ENCODE measurements at regions not wholly inside any gene's neighbourhood (a gene's known extent, or its start where the extent isn't known, plus 50 kb on each side); places are given as distances from the start of the nearest gene placed in this dataset.

- no peaks in the 10 kb centered on the region for H3K27me3 ChIP-seq (ENCODE audit: low read depth, low read length)
- no peaks in the 10 kb centered on the region for H3K9me3 ChIP-seq (ENCODE audit: control insufficient read depth in 1 of 2, low read length in 2 of 2)
- no peak overlapping the region for H3K27ac ChIP-seq (ENCODE audit: low read length)
- H3K4me3 ChIP-seq (ENCODE audit: low read depth in 1 of 2, low read length in 2 of 2) = no peak overlapping the region
- peaks cover 0 to 7% of the 10 kb centered on the region in 2 donors for H3K4me1 ChIP-seq (ENCODE audit: control insufficient read depth in 1 of 2, insufficient read depth in 2 of 2, low read length in 2 of 2)
- H3K36me3 ChIP-seq (ENCODE audit: control insufficient read depth in 1 of 2, insufficient read depth in 2 of 2, low read length in 2 of 2) = no peaks in the 10 kb centered on the region
These were observed 174.7 kb upstream of the ALG10B start for GRCh38 chr12:38141861-38142260.

- no peak overlapping the region for H3K4me3 ChIP-seq (ENCODE audit: low read depth in 1 of 2, low read length in 2 of 2)
- no peaks in the 10 kb centered on the region for H3K9me3 ChIP-seq (ENCODE audit: control insufficient read depth in 1 of 2, low read length in 2 of 2)
- H3K4me1 ChIP-seq (ENCODE audit: control insufficient read depth in 1 of 2, insufficient read depth in 2 of 2, low read length in 2 of 2) = peaks cover 0 to 6% of the 10 kb centered on the region in 2 donors
These were observed 173.6 kb upstream of the ALG10B start for GRCh38 chr12:38142974-38143373.

GRCh38 chr12:38144049-38144448, 172.5 kb upstream of the ALG10B start:
- Histone ChIP-seq H3K27me3 (ENCODE audit: low read depth, low read length) (no peaks in the 10 kb centered on the region), H3K4me3 (ENCODE audit: low read depth in 1 of 2, low read length in 2 of 2) (no peak overlapping the region), H3K9me3 (ENCODE audit: control insufficient read depth in 1 of 2, low read length in 2 of 2) (no peaks in the 10 kb centered on the region), H3K36me3 (ENCODE audit: control insufficient read depth in 1 of 2, insufficient read depth in 2 of 2, low read length in 2 of 2) (no peaks in the 10 kb centered on the region), H3K27ac (ENCODE audit: low read length) (no peak overlapping the region), H3K4me1 (ENCODE audit: control insufficient read depth in 1 of 2, insufficient read depth in 2 of 2, low read length in 2 of 2) (no peaks in the 10 kb centered on the region)

More at GRCh38 chr12:38142974-38143373, 173.6 kb upstream of the ALG10B start:
- no peaks in the 10 kb centered on the region for H3K36me3 ChIP-seq (ENCODE audit: control insufficient read depth in 1 of 2, insufficient read depth in 2 of 2, low read length in 2 of 2)
- no peaks in the 10 kb centered on the region for H3K27me3 ChIP-seq (ENCODE audit: low read depth, low read length)
- no peak overlapping the region for H3K27ac ChIP-seq (ENCODE audit: low read length)

GRCh38 chr12:38144601-38145436, 171.8 kb upstream of the ALG10B start:
- Histone ChIP-seq H3K27ac (ENCODE audit: low read length) (no peak overlapping the region), H3K36me3 (ENCODE audit: control insufficient read depth in 1 of 2, insufficient read depth in 2 of 2, low read length in 2 of 2) (no peaks in the 10 kb centered on the region), H3K27me3 (ENCODE audit: low read depth, low read length) (no peaks in the 10 kb centered on the region), H3K4me3 (ENCODE audit: low read depth in 1 of 2, low read length in 2 of 2) (no peak overlapping the region), H3K9me3 (ENCODE audit: control insufficient read depth in 1 of 2, low read length in 2 of 2) (no peaks in the 10 kb centered on the region), H3K4me1 (ENCODE audit: control insufficient read depth in 1 of 2, insufficient read depth in 2 of 2, low read length in 2 of 2) (no peaks in the 10 kb centered on the region)

DNA sequence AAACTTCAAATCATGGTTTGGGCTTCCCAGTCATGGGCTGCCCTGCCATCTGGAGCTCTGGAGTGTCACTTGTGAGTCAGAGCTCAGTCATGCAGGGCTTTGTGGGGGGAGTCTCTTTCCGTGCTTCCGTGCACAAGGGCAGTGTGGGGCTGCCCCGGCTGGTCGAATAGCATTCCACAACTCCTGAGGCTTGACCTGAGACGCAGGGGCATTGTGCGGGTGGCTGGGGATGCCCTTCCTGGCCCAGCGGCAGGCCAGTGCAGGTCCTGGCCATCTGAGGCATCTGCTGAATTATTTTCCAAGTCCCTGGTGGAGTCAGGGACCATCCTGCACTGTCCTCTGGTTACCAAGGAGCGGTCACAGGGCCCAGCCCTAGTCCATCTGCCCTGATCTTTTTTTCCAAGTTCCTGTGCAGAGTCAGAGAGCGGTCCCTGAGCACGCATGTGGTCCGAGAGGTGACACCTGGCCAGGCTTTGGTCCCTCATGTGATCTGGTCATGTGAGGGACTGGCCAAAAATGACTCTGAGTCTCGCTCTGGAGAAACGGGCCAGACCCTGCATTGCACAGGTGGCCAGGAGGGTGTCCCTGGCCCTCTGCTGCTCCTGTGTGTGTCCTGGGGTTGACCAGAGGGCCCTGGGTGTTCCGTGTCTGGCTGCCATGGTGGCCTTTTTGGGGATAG, 167.0 kb upstream of the ALG10B start:
- no peak overlapping the region for H3K27ac ChIP-seq (ENCODE audit: low read length)
- no peaks in the 10 kb centered on the region for H3K9me3 ChIP-seq (ENCODE audit: control insufficient read depth in 1 of 2, low read length in 2 of 2)
- no peaks in the 10 kb centered on the region for H3K27me3 ChIP-seq (ENCODE audit: low read depth, low read length)
- H3K4me3 ChIP-seq (ENCODE audit: low read depth in 1 of 2, low read length in 2 of 2) = no peak overlapping the region
- H3K36me3 ChIP-seq (ENCODE audit: control insufficient read depth in 1 of 2, insufficient read depth in 2 of 2, low read length in 2 of 2) = no peaks in the 10 kb centered on the region
- H3K4me1 ChIP-seq (ENCODE audit: control insufficient read depth in 1 of 2, insufficient read depth in 2 of 2, low read length in 2 of 2) = no peaks in the 10 kb centered on the region

GRCh38 chr12:38151991-38152700, 164.4 kb upstream of the ALG10B start:
- Histone ChIP-seq H3K9me3 (ENCODE audit: control insufficient read depth in 1 of 2, low read length in 2 of 2) (no peaks in the 10 kb centered on the region), H3K4me1 (ENCODE audit: control insufficient read depth in 1 of 2, insufficient read depth in 2 of 2, low read length in 2 of 2) (no peaks in the 10 kb centered on the region), H3K36me3 (ENCODE audit: control insufficient read depth in 1 of 2, insufficient read depth in 2 of 2, low read length in 2 of 2) (no peaks in the 10 kb centered on the region)

GRCh38 chr12:38152816-38153736, 163.5 kb upstream of the ALG10B start:
- Histone ChIP-seq H3K4me1 (ENCODE audit: control insufficient read depth in 1 of 2, insufficient read depth in 2 of 2, low read length in 2 of 2) (no peaks in the 10 kb centered on the region), H3K4me3 (ENCODE audit: low read depth in 1 of 2, low read length in 2 of 2) (no peak overlapping the region), H3K27me3 (ENCODE audit: low read depth, low read length) (no peaks in the 10 kb centered on the region), H3K36me3 (ENCODE audit: control insufficient read depth in 1 of 2, insufficient read depth in 2 of 2, low read length in 2 of 2) (no peaks in the 10 kb centered on the region), H3K9me3 (ENCODE audit: control insufficient read depth in 1 of 2, low read length in 2 of 2) (no peaks in the 10 kb centered on the region), H3K27ac (ENCODE audit: low read length) (no peak overlapping the region)

More at GRCh38 chr12:38151991-38152700, 164.4 kb upstream of the ALG10B start:
- Histone ChIP-seq H3K27ac (ENCODE audit: low read length) (no peak overlapping the region), H3K4me3 (ENCODE audit: low read depth in 1 of 2, low read length in 2 of 2) (no peak overlapping the region), H3K27me3 (ENCODE audit: low read depth, low read length) (no peaks in the 10 kb centered on the region)

GRCh38 chr12:38153737-38154061, 162.9 kb upstream of the ALG10B start:
- no peaks in the 10 kb centered on the region for H3K36me3 ChIP-seq (ENCODE audit: control insufficient read depth in 1 of 2, insufficient read depth in 2 of 2, low read length in 2 of 2)
- H3K27ac ChIP-seq (ENCODE audit: low read length) = no peak overlapping the region
- H3K27me3 ChIP-seq (ENCODE audit: low read depth, low read length) = no peaks in the 10 kb centered on the region
- no peaks in the 10 kb centered on the region for H3K4me1 ChIP-seq (ENCODE audit: control insufficient read depth in 1 of 2, insufficient read depth in 2 of 2, low read length in 2 of 2)
- no peak overlapping the region for H3K4me3 ChIP-seq (ENCODE audit: low read depth in 1 of 2, low read length in 2 of 2)
- H3K9me3 ChIP-seq (ENCODE audit: control insufficient read depth in 1 of 2, low read length in 2 of 2) = no peaks in the 10 kb centered on the region

DNA sequence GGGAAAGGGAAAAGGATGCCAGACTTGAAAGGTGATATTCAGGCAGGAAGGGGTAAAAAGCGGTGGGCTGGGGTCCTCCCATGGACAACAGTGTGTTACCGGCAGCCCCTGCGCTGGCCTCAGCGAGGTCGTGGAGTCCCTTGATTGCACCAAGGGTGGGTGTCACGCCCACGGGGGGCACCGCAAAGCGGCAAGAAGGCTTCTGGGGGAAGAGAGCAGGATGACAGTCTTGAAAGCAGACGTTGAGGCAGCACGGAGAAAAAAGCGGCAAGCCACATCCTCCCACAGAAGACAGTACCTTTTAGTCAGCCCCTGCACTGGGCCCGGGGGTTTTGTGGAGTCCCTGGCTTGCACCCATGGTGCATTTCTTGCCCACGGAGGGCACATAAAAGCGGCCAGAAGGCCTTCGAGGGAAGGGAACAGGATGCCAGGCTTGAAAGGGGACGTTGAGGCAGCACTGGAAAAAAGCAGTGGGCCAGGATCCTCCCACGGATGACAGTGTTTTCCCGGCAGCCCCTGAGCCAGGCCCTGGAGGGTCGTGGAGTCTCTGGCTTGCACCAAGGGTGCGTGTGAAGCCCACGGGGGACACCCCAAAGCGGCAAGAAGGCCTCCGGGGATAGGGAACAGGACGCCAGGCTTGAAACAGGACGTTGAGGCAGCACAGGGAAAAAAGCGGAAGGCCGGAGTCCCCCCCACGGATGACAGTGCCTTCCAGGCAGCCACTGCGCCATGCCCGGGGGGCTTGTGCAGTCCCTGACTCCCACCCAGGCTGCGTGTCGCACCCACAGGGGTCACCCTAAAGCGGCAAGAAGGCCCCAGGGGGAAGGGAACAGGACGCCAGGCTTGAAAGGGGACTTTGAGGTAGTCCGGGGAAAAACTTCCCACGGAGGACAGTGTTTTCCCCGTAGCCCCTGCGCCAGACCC, 162.2 kb upstream of the ALG10B start:
- peaks cover 0 to 2% of the 10 kb centered on the region in 2 donors for H3K9me3 ChIP-seq (ENCODE audit: control insufficient read depth in 1 of 2, low read length in 2 of 2)
- H3K27me3 ChIP-seq (ENCODE audit: low read depth, low read length) = no peaks in the 10 kb centered on the region
- no peak overlapping the region for H3K27ac ChIP-seq (ENCODE audit: low read length)
- H3K4me1 ChIP-seq (ENCODE audit: control insufficient read depth in 1 of 2, insufficient read depth in 2 of 2, low read length in 2 of 2) = no peaks in the 10 kb centered on the region
- no peak overlapping the region for H3K4me3 ChIP-seq (ENCODE audit: low read depth in 1 of 2, low read length in 2 of 2)
- no peaks in the 10 kb centered on the region for H3K36me3 ChIP-seq (ENCODE audit: control insufficient read depth in 1 of 2, insufficient read depth in 2 of 2, low read length in 2 of 2)

DNA sequence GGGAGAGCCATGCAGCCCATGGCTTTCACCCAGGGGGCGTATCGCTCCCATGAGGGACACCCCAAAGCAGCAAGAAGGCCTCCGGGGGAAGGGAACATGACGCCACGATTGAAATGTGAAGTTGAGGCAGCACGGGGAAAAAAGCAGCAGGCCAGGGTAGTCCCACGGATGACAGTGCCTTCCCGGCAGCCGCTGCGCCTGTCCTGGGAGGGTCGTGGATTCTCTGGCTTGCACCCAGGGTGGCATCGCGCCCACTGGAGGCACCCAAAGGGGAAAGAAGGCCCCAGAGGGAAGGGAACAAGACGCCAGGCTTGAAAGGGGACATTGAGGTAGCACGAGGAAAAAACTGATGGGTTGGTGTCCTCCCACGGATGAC, 161.6 kb upstream of the ALG10B start:
- Histone ChIP-seq H3K36me3 (ENCODE audit: control insufficient read depth in 1 of 2, insufficient read depth in 2 of 2, low read length in 2 of 2) (no peaks in the 10 kb centered on the region), H3K27ac (ENCODE audit: low read length) (no peak overlapping the region), H3K27me3 (ENCODE audit: low read depth, low read length) (no peaks in the 10 kb centered on the region), H3K4me3 (ENCODE audit: low read depth in 1 of 2, low read length in 2 of 2) (no peak overlapping the region), H3K4me1 (ENCODE audit: control insufficient read depth in 1 of 2, insufficient read depth in 2 of 2, low read length in 2 of 2) (no peaks in the 10 kb centered on the region), H3K9me3 (ENCODE audit: control insufficient read depth in 1 of 2, low read length in 2 of 2) (peaks cover 0 to 2% of the 10 kb centered on the region in 2 donors)

All from muscle layer of duodenum (tissue), 2 donors.